K562 (cell line): ENCODE measurements at regions not wholly inside any gene's neighbourhood (a gene's known extent, or its start where the extent isn't known, plus 50 kb on each side); places are given as distances from the start of the nearest gene placed in this dataset.

ENCODE experiments used
- ARID4B ChIP-seq: sonication (generic); formaldehyde crosslinking; IDR thresholded peaks from 2 replicates; pipeline ENCODE4 v1.8.0; 2022; ENCODE audit warnings: mild to moderate bottlenecking, missing genetic modification reagents
- MAX ChIP-seq: sonication (generic); formaldehyde crosslinking; IDR thresholded peaks from 2 replicates; pipeline ENCODE4 v1.9.0; 2022; ENCODE audit warnings: mild to moderate bottlenecking, missing genetic modification reagents
- PPARD ChIP-seq: fragments of 250-450 bp; sonication (Bioruptor Pico); IDR thresholded peaks from 2 replicates; pipeline ENCODE4 v1.8.0; 2022; ENCODE audit warnings: inconsistent platforms, mild to moderate bottlenecking, moderate library complexity
- ZFX ChIP-seq: sonication (generic); formaldehyde crosslinking; IDR thresholded peaks from 2 replicates; pipeline ENCODE4 v1.8.0; 2022; ENCODE audit warnings: mild to moderate bottlenecking, missing genetic modification reagents, moderate library complexity
- ZNF699 ChIP-seq: fragments of 250-450 bp; sonication (Bioruptor Pico); IDR thresholded peaks from 2 replicates; pipeline ENCODE4 v1.8.0; 2021; ENCODE audit warnings: mild to moderate bottlenecking, moderate library complexity; ENCODE audit not compliant: insufficient replicate concordance
- TF ChIP-seq, protein P1 (sequence below): fragments of 450-650 bp; formaldehyde crosslinking; IDR thresholded peaks from 2 replicates; pipeline ENCODE4 v1.4.0; 2022; ENCODE audit warnings: missing genetic modification characterization
- TF ChIP-seq, protein P2 (sequence below), 2 experiments: fragments of 250-450 bp in 1 of 2; fragments of 450-650 bp in 1 of 2; sonication (Bioruptor Pico) in 1 of 2; IDR thresholded peaks; 2 replicates each; pipeline versions ENCODE4 v1.6.1 to v1.8.0; 2016 to 2021; ENCODE audit warnings: mild to moderate bottlenecking in 2 of 2, moderate library complexity in 2 of 2, missing compliant biosample characterization in 1 of 2, missing genetic modification characterization in 1 of 2

GRCh38 chr3:104032283-104032682 is 1334.4 kb upstream of the ALCAM start (continued):
- TF ChIP-seq, protein P1, sequence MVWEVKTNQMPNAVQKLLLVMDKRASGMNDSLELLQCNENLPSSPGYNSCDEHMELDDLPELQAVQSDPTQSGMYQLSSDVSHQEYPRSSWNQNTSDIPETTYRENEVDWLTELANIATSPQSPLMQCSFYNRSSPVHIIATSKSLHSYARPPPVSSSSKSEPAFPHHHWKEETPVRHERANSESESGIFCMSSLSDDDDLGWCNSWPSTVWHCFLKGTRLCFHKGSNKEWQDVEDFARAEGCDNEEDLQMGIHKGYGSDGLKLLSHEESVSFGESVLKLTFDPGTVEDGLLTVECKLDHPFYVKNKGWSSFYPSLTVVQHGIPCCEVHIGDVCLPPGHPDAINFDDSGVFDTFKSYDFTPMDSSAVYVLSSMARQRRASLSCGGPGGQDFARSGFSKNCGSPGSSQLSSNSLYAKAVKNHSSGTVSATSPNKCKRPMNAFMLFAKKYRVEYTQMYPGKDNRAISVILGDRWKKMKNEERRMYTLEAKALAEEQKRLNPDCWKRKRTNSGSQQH (CRISPR knock-in tag), result no peak
- no peak for TF ChIP-seq MAX (CRISPR knock-in tag)
- no peak for TF ChIP-seq ZFX (CRISPR knock-in tag)
- no peak for TF ChIP-seq PPARD (CRISPR knock-in tag)
- no peak for TF ChIP-seq ARID4B
- no peak for TF ChIP-seq ZNF699 (CRISPR knock-in tag)
- TF ChIP-seq, protein P2, sequence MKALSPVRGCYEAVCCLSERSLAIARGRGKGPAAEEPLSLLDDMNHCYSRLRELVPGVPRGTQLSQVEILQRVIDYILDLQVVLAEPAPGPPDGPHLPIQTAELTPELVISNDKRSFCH (CRISPR knock-in tag; IDR thresholded peaks at IDR 0.05), result no peak
- TF ChIP-seq, protein P2 (tag; IDR thresholded peaks at IDR 0.05), result no peak
